Tibial artery (tissue), 4 donors: ENCODE measurements at regions not wholly inside any gene's neighbourhood (a gene's known extent, or its start where the extent isn't known, plus 50 kb on each side); places are given as distances from the start of the nearest gene placed in this dataset.

Experiments
- DNase-seq, 2 donors: peaks; one replicate each; pipeline ENCODE4 v3.0.0-alpha.2; 2019
- H3K27ac ChIP-seq, 2 donors: fragments of 200-600 bp; sonication (generic) in 1 of 2; 1 replicate in 1 of 2; 2 replicates in 1 of 2; pipeline ENCODE4 v1.5.1; 2018 to 2019; ENCODE audit warnings: mild to moderate bottlenecking in 1 of 2
- H3K27me3 ChIP-seq, 2 donors: fragments of 200-600 bp; sonication (generic) in 1 of 2; one replicate each; pipeline versions ENCODE4 v1.5.1 to v1.6.0; 2016 to 2019
- H3K36me3 ChIP-seq, 3 donors: fragments of 200-600 bp; sonication (generic) in 2 of 3; one replicate each; pipeline ENCODE4 v1.5.1; 2016 to 2019; ENCODE audit warnings: mild to moderate bottlenecking in 2 of 3
- H3K4me1 ChIP-seq, 4 donors: fragments of 200-600 bp; sonication (generic) in 2 of 4; 1 replicate in 3 of 4; 2 replicates in 1 of 4; pipeline ENCODE4 v1.5.1; 2016 to 2019
- H3K4me3 ChIP-seq, 2 donors: fragments of 200-600 bp; sonication (generic) in 1 of 2; 1 replicate in 1 of 2; 2 replicates in 1 of 2; pipeline ENCODE4 v1.5.1; 2018 to 2019; ENCODE audit warnings: mild to moderate bottlenecking in 2 of 2
- H3K9me3 ChIP-seq, 3 donors: fragments of 200-600 bp; sonication (generic) in 1 of 3; one replicate each; pipeline ENCODE4 v1.5.1; 2016 to 2019
- CTCF ChIP-seq, 2 experiments: fragments of 200-600 bp in 1 of 2; fragments of 450-650 bp in 1 of 2; IDR thresholded peaks; one replicate each; pipeline ENCODE4 v1.5.1; 2017 to 2019; ENCODE audit warnings: antibody characterized with exemption in 2 of 2, mild to moderate bottlenecking in 1 of 2, moderate library complexity in 1 of 2
- intact Hi-C: fragments of 100-400 bp; cut with DNase I; formaldehyde crosslinking; loops from one replicate; pipeline ENCODE4 v1.15.0; 2023; ENCODE audit warnings: low total_unique reads

GRCh38 chr13:62035981-62036380, 620.3 kb upstream of the PCDH20 start:
- H3K27ac ChIP-seq: no peak overlapping the region
- no peaks in the 10 kb centered on the region for H3K36me3 ChIP-seq
- intact Hi-C loops: no loop called here
- no peak overlapping the region for H3K4me3 ChIP-seq
- no peaks in the 10 kb centered on the region for H3K9me3 ChIP-seq
- no peaks in the 10 kb centered on the region for H3K4me1 ChIP-seq
- H3K27me3 ChIP-seq: no peaks in the 10 kb centered on the region
- DNase-seq: no peak
- no peak for TF ChIP-seq CTCF (IDR thresholded peaks at IDR 0.05)

GRCh38 chr13:62033934-62034333, 618.3 kb upstream of the PCDH20 start:
- no peak for DNase-seq

GRCh38 chr13:62022369-62022768, 606.7 kb upstream of the PCDH20 start:
- TF ChIP-seq CTCF (IDR thresholded peaks at IDR 0.05): no peak
- no peak for DNase-seq
- intact Hi-C loops: no loop called here
- H3K36me3 ChIP-seq: no peaks in the 10 kb centered on the region
- no peaks in the 10 kb centered on the region for H3K9me3 ChIP-seq
- no peaks in the 10 kb centered on the region for H3K27me3 ChIP-seq
- H3K4me3 ChIP-seq: no peak overlapping the region
- H3K4me1 ChIP-seq: no peaks in the 10 kb centered on the region
- H3K27ac ChIP-seq: no peak overlapping the region

More at GRCh38 chr13:62033934-62034333, 618.3 kb upstream of the PCDH20 start:
- no peak overlapping the region for H3K27ac ChIP-seq
- H3K4me3 ChIP-seq: no peak overlapping the region
- TF ChIP-seq CTCF (IDR thresholded peaks at IDR 0.05): no peak
- no peaks in the 10 kb centered on the region for H3K4me1 ChIP-seq
- H3K27me3 ChIP-seq: no peaks in the 10 kb centered on the region
- H3K36me3 ChIP-seq: no peaks in the 10 kb centered on the region
- no peaks in the 10 kb centered on the region for H3K9me3 ChIP-seq
- intact Hi-C loops: no loop called here

- Histone ChIP-seq H3K9me3 (no peaks in the 10 kb centered on the region), H3K4me1 (no peaks in the 10 kb centered on the region), H3K27me3 (no peaks in the 10 kb centered on the region), H3K36me3 (no peaks in the 10 kb centered on the region), H3K4me3 (no peak overlapping the region), H3K27ac (no peak overlapping the region)
- TF ChIP-seq CTCF (IDR thresholded peaks at IDR 0.05): no peak
- no peak for DNase-seq
- intact Hi-C loops: no loop called here
Observed at GRCh38 chr13:62019858-62020257, 604.2 kb upstream of the PCDH20 start.

- no peak for TF ChIP-seq CTCF (IDR thresholded peaks at IDR 0.05)
- intact Hi-C loops: no loop called here
- Histone ChIP-seq H3K27me3 (no peaks in the 10 kb centered on the region), H3K9me3 (no peaks in the 10 kb centered on the region), H3K4me3 (no peak overlapping the region), H3K27ac (no peak overlapping the region), H3K4me1 (no peaks in the 10 kb centered on the region), H3K36me3 (no peaks in the 10 kb centered on the region)
- no peak for DNase-seq
Observed at GRCh38 chr13:62014299-62014698, 598.6 kb upstream of the PCDH20 start.

GRCh38 chr13:62003452-62003851, 587.8 kb upstream of the PCDH20 start:
- no peaks in the 10 kb centered on the region for H3K27me3 ChIP-seq
- no peaks in the 10 kb centered on the region for H3K9me3 ChIP-seq
- H3K4me1 ChIP-seq: no peaks in the 10 kb centered on the region
- intact Hi-C loops: no loop called here
- H3K36me3 ChIP-seq: no peaks in the 10 kb centered on the region
- H3K27ac ChIP-seq: no peak overlapping the region
- no peak for DNase-seq
- no peak overlapping the region for H3K4me3 ChIP-seq
- TF ChIP-seq CTCF (IDR thresholded peaks at IDR 0.05): no peak
